ENCODE measurements at regions not wholly inside any gene's neighbourhood (a gene's known extent, or its start where the extent isn't known, plus 50 kb on each side); places are given as distances from the start of the nearest gene placed in this dataset.
"Not testable (repeated sequence)": the region's sequence is repeated elsewhere in the genome, so short reads cannot be mapped to it uniquely, and the experiment has no call there.

DNA sequence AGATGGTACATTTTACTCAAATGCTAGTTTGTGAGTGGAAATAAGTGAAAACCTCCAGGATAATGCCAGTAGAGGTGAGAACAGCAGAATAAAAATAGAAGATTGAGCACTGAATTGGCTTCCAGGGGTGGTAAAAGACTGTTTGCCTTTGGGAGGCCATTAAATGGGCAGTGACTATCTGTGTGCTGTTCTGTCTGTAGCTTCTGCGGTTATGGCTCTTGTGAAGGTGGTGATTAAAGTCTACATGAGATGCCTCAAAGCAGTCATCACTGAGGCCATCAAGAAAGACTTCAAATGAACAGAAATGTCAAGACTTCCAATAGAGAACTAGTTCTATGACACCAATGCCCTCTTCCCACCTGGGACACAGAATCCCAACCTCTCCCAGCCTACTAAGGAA lies 108.8 kb downstream of the EFHB start:
- Mint-ChIP-seq H3K36me3 (ENCODE audit: low read depth) (no peaks in the 10 kb centered on the region), H3K4me3 (ENCODE audit: unreplicated experiment) (no peak overlapping the region), H3K27me3 (ENCODE audit: low read depth) (no peaks in the 10 kb centered on the region), H3K4me1 (ENCODE audit: low read depth) (no peaks in the 10 kb centered on the region), H3K27ac (ENCODE audit: unreplicated experiment) (no peak overlapping the region), H3K9me3 (ENCODE audit: low read depth) (peaks cover 8% of the 10 kb centered on the region)
- no peak for DNase-seq (ENCODE audit: low spot score)
- TF ChIP-seq, protein P1, sequence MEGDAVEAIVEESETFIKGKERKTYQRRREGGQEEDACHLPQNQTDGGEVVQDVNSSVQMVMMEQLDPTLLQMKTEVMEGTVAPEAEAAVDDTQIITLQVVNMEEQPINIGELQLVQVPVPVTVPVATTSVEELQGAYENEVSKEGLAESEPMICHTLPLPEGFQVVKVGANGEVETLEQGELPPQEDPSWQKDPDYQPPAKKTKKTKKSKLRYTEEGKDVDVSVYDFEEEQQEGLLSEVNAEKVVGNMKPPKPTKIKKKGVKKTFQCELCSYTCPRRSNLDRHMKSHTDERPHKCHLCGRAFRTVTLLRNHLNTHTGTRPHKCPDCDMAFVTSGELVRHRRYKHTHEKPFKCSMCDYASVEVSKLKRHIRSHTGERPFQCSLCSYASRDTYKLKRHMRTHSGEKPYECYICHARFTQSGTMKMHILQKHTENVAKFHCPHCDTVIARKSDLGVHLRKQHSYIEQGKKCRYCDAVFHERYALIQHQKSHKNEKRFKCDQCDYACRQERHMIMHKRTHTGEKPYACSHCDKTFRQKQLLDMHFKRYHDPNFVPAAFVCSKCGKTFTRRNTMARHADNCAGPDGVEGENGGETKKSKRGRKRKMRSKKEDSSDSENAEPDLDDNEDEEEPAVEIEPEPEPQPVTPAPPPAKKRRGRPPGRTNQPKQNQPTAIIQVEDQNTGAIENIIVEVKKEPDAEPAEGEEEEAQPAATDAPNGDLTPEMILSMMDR (IDR thresholded peaks at IDR 0.05), result no peak

DNA sequence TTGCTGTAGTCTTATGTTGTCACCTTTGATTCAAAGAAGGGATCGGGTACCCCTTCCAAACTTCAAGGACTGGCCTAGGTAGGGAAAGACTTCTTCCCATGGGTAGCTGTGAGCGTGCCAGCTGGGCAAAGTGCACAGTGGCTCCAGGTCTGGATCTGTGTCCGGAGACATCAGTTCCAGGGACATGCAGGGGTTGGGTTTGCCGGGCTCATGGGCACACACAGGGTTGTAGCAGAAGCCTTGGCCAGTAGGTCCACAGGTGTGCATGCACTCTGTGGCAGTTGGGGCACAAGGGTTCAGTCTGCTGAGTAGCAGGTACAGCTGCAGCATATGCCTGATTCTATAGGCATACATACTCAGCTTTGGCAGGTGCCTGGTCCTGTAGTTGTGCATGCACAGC lies 111.2 kb downstream of the EFHB start:
- Mint-ChIP-seq H3K36me3 (ENCODE audit: low read depth) (no peaks in the 10 kb centered on the region), H3K27me3 (ENCODE audit: low read depth) (peaks cover 4% of the 10 kb centered on the region), H3K4me3 (ENCODE audit: unreplicated experiment) (no peak overlapping the region), H3K9me3 (ENCODE audit: low read depth) (peaks cover 8% of the 10 kb centered on the region), H3K27ac (ENCODE audit: unreplicated experiment) (no peak overlapping the region), H3K4me1 (ENCODE audit: low read depth) (no peaks in the 10 kb centered on the region)
- TF ChIP-seq, protein P1 (IDR thresholded peaks at IDR 0.05), result no peak
- DNase-seq (ENCODE audit: low spot score), result no peak

DNA sequence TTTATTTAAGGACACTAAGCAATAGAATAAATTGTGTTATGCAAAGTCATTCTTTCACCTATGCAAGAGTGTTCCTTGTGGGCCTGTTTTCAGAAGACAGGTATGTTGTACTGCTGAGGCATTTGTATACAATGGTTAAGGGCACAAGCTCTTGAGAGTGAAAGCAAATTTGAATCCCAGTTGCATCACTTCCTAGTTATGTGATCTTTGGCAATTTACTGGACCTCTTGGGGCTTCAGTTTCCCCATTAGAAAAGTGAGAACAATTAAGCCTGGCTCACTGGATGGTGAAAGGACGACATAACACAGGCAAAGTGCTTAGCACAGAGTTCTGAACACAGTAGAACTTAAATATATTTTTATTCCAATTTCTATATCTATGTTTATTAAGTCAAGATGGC lies 117.4 kb downstream of the EFHB start:
- H3K27me3 Mint-ChIP-seq (ENCODE audit: low read depth), result peaks cover 8% of the 10 kb centered on the region
- H3K27ac Mint-ChIP-seq (ENCODE audit: unreplicated experiment), result no peak overlapping the region
- no peak for DNase-seq (ENCODE audit: low spot score)
- no peak overlapping the region for H3K4me3 Mint-ChIP-seq (ENCODE audit: unreplicated experiment)
- TF ChIP-seq, protein P1 (IDR thresholded peaks at IDR 0.05), result no peak
- no peaks in the 10 kb centered on the region for H3K9me3 Mint-ChIP-seq (ENCODE audit: low read depth)
- no peaks in the 10 kb centered on the region for H3K36me3 Mint-ChIP-seq (ENCODE audit: low read depth)
- no peaks in the 10 kb centered on the region for H3K4me1 Mint-ChIP-seq (ENCODE audit: low read depth)

DNA sequence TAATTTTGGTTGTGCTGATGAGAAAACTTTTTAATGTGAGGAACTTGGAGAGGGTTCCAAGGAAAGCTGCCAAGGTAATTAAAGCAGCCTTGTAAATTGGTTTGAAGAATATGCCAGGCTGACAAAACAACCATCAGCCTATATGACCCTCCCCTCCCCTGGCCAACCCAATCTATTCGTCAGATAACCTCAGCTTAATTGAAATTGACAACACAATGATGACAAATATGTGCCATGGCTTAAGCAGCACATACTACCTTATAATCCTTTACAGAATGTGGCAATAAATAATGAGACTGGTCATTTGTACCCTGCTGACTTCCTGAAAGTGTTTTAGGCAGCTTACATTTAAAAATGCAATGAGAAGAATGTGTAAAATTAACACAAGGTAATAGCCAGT lies 118.2 kb downstream of the EFHB start:
- Mint-ChIP-seq H3K27me3 (ENCODE audit: low read depth) (peaks cover 8% of the 10 kb centered on the region), H3K4me1 (ENCODE audit: low read depth) (no peaks in the 10 kb centered on the region), H3K36me3 (ENCODE audit: low read depth) (no peaks in the 10 kb centered on the region), H3K27ac (ENCODE audit: unreplicated experiment) (no peak overlapping the region), H3K4me3 (ENCODE audit: unreplicated experiment) (no peak overlapping the region), H3K9me3 (ENCODE audit: low read depth) (no peaks in the 10 kb centered on the region)
- TF ChIP-seq, protein P1 (IDR thresholded peaks at IDR 0.05), result no peak
- no peak for DNase-seq (ENCODE audit: low spot score)

DNA sequence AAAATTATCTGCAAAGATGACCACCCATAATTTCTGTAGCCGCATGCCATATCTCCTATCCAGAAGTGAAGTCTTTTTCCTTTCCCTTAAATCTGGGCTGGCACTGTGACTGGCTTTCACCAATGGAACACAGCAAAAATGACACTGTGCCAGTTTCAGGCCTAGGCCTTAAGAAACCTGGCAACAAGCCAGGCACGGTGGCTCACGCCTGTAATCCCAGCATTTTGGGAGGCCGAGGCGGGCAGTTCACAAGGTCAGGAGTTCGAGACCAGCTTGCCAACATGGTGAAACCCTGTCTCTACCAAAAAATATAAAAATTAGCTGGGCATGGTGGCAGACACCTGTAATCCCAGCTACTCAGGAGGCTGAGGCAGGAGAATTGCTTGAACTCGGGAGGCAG lies 120.3 kb downstream of the EFHB start:
- H3K27me3 Mint-ChIP-seq (ENCODE audit: low read depth), result peaks cover 12% of the 10 kb centered on the region
- H3K27ac Mint-ChIP-seq (ENCODE audit: unreplicated experiment); DNase-seq (ENCODE audit: low spot score); H3K4me3 Mint-ChIP-seq (ENCODE audit: unreplicated experiment); H3K9me3 Mint-ChIP-seq (ENCODE audit: low read depth); H3K36me3 Mint-ChIP-seq (ENCODE audit: low read depth); H3K4me1 Mint-ChIP-seq (ENCODE audit: low read depth): not testable (repeated sequence)

DNA sequence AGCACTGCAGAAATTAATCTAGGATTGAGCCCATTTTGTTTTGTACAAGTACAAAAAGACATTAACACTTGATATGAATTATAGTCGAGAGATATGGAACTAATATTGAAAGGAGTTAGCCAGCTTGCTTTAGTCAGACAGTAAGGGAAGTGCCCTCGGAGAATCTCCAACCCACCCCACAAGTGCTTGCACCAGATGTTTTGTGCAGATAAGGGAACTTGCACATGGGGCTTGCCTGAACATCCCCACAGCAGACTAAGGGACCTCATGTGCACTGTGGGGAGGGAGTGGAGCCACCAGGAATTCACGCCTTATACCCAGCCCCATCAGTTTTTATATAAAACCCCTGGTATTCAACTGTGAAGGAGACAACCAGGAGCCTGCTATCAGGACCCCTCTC lies 122.3 kb downstream of the EFHB start:
- no peak overlapping the region for H3K4me3 Mint-ChIP-seq (ENCODE audit: unreplicated experiment)
- no peak for DNase-seq (ENCODE audit: low spot score)
- no peak overlapping the region for H3K27ac Mint-ChIP-seq (ENCODE audit: unreplicated experiment)
- H3K36me3 Mint-ChIP-seq (ENCODE audit: low read depth), result no peaks in the 10 kb centered on the region
- H3K9me3 Mint-ChIP-seq (ENCODE audit: low read depth), result no peaks in the 10 kb centered on the region
- H3K4me1 Mint-ChIP-seq (ENCODE audit: low read depth), result no peaks in the 10 kb centered on the region
- TF ChIP-seq, protein P1 (IDR thresholded peaks at IDR 0.05), result no peak
- H3K27me3 Mint-ChIP-seq (ENCODE audit: low read depth), result peaks cover 10% of the 10 kb centered on the region
